GM12878 (cell line): ENCODE measurements at regions not wholly inside any gene's neighbourhood (a gene's known extent, or its start where the extent isn't known, plus 50 kb on each side); places are given as distances from the start of the nearest gene placed in this dataset.

Source experiments
- ATAC-seq: fragments of 200-7000 bp; cut with Tn5 transposase; 3 replicates; pipeline ENCODE4 v1.9.1; 2020; ENCODE audit warnings: mild to moderate bottlenecking, moderate library complexity
- BruUV-seq: library from RNA; stranded (reverse); fragments of 400-500 nt; replicated peaks from 2 replicates; lab custom pipeline; 2021; lab: Mats Ljungman, UMichigan
- CTCF ChIA-PET: fragments of 300-600 bp; sonication (Branson Sonifier 250); formaldehyde crosslinking; extraction: SDS; loops from one replicate; lab custom pipeline; 2021; ENCODE audit warnings: inconsistent platforms; lab: Yijun Ruan, JAX
- POLR2A ChIA-PET: fragments of 350-600 bp; formaldehyde crosslinking; extraction: SDS; loops from one replicate; lab custom pipeline; 2021; ENCODE audit warnings: inconsistent platforms; lab: Charles Lee
- RAD21 ChIA-PET: fragments of 300-600 bp; sonication (Branson Sonifier 250); formaldehyde crosslinking; loops from one replicate; lab custom pipeline; 2023; ENCODE audit warnings: antibody characterized with exemption; ENCODE audit not compliant: unreplicated experiment; lab: Charles Lee
- SMC1A ChIA-PET: fragments of 300-600 bp; sonication (Branson Sonifier 250); formaldehyde crosslinking; loops from one replicate; lab custom pipeline; 2023; ENCODE audit not compliant: unreplicated experiment, uncharacterized antibody; lab: Charles Lee
- DNase-seq: peaks from one replicate; pipeline ENCODE4 v3.0.0-alpha.2; 2011; ENCODE audit warnings: low read depth, low spot score
- FAIRE-seq: peaks from 3 replicates; lab custom pipeline; 2011; peaks lifted over from hg19 to GRCh38; lab: Jason Lieb, UNC
- H2AFZ ChIP-seq: 2 replicates; pipeline ENCODE4 v1.6.0; 2011; ENCODE audit warnings: low read depth, low read length, control low read depth; ENCODE audit not compliant: control insufficient read depth
- H3K27ac ChIP-seq: 2 replicates; pipeline ENCODE4 v1.5.1; 2011; ENCODE audit warnings: control low read depth; ENCODE audit not compliant: control insufficient read depth, insufficient read depth
- H3K27me3 ChIP-seq, 2 experiments: replicated peaks in 1 of 2; 2 replicates each; pipeline versions ENCODE4 v1.6.0 to v1.6.1; 2011; ENCODE audit warnings: low read length in 1 of 2; ENCODE audit not compliant: control insufficient read depth in 2 of 2, insufficient read depth in 2 of 2
- H3K36me3 ChIP-seq, 2 experiments: 2 replicates each; pipeline ENCODE4 v1.5.1; 2011; ENCODE audit warnings: low read length in 1 of 2; ENCODE audit not compliant: control insufficient read depth in 2 of 2, insufficient read depth in 2 of 2
- H3K4me1 ChIP-seq: 2 replicates; pipeline ENCODE4 v1.6.1; 2011; ENCODE audit warnings: mild to moderate bottlenecking, low read length, moderate library complexity, mixed read lengths; ENCODE audit not compliant: control insufficient read depth, insufficient read depth
- H3K4me2 ChIP-seq: 2 replicates; pipeline ENCODE4 v1.6.0; 2011; ENCODE audit warnings: control low read depth; ENCODE audit not compliant: control insufficient read depth, insufficient read depth
- H3K4me3 ChIP-seq: fragments of 200-600 bp; sonication (generic); 2 replicates; pipeline ENCODE4 v1.5.1; 2016
- H3K79me2 ChIP-seq: 2 replicates; pipeline ENCODE4 v1.6.0; 2011; ENCODE audit warnings: low read length; ENCODE audit not compliant: control insufficient read depth, insufficient read depth
- H3K9ac ChIP-seq: 2 replicates; pipeline ENCODE4 v1.8.0; 2011; ENCODE audit warnings: low read length, control low read depth, mixed read lengths; ENCODE audit not compliant: control insufficient read depth, insufficient read depth
- H3K9me3 ChIP-seq: replicated peaks from 3 replicates; pipeline ENCODE4 v1.5.1; 2011; ENCODE audit warnings: mild to moderate bottlenecking, low read length; ENCODE audit not compliant: control insufficient read depth, insufficient read depth
- H4K20me1 ChIP-seq: 2 replicates; pipeline ENCODE4 v1.6.0; 2011; ENCODE audit not compliant: control insufficient read depth, insufficient read depth
- BRCA1 ChIP-seq: IDR thresholded peaks from 2 replicates; pipeline ENCODE4 v1.6.1; 2011; ENCODE audit warnings: low read depth, low read length, improper control_type of control experiment
- CHD2 ChIP-seq: IDR thresholded peaks from 2 replicates; pipeline ENCODE4 v1.6.1; 2011; ENCODE audit warnings: low read depth, low read length, improper control_type of control experiment, borderline replicate concordance
- CHD4 ChIP-seq: fragments of 200-600 bp; sonication (generic); IDR thresholded peaks from 2 replicates; pipeline ENCODE4 v1.6.1; 2016; ENCODE audit warnings: mild to moderate bottlenecking
- GABPA ChIP-seq: IDR thresholded peaks from 2 replicates; pipeline ENCODE4 v1.6.1; 2014; ENCODE audit warnings: antibody characterized with exemption, low read depth, mild to moderate bottlenecking, inconsistent platforms
- HCFC1 ChIP-seq: fragments of 150-350 bp; IDR thresholded peaks from 2 replicates; pipeline ENCODE4 v1.6.1; 2014; ENCODE audit warnings: low read length
- MXI1 ChIP-seq: fragments of 150-350 bp; IDR thresholded peaks from 2 replicates; pipeline ENCODE4 v1.6.1; 2011; ENCODE audit warnings: low read depth, mild to moderate bottlenecking, inconsistent platforms, low read length, improper control_type of control experiment
- POLR2A ChIP-seq: IDR thresholded peaks from 2 replicates; pipeline ENCODE4 v1.6.1; 2011; ENCODE audit warnings: low read depth, mild to moderate bottlenecking, low read length
- RAD51 ChIP-seq: fragments of 450-650 bp; IDR thresholded peaks from 2 replicates; pipeline ENCODE4 v1.6.1; 2016; ENCODE audit warnings: moderate library complexity, mild to moderate bottlenecking, inconsistent platforms
- SPI1 ChIP-seq: IDR thresholded peaks from 2 replicates; pipeline ENCODE4 v1.6.1; 2011; ENCODE audit warnings: low read depth, mild to moderate bottlenecking, low read length, moderate library complexity, borderline replicate concordance; ENCODE audit not compliant: insufficient read depth
- in situ Hi-C: fragments of 300-500 bp; cut with MboI; formaldehyde crosslinking; loops from 9 replicates; pipeline ENCODE4 v1.14.3; 2018; ENCODE audit warnings: mixed read lengths
- intact Hi-C: fragments of 100-400 bp; cut with micrococcal nuclease; formaldehyde crosslinking; loops from one replicate; pipeline ENCODE4 v1.14.2; 2022; ENCODE audit not compliant: unreplicated experiment
- TF ChIP-seq, protein P1 (sequence below): fragments of 450-650 bp; IDR thresholded peaks from 2 replicates; pipeline ENCODE4 v1.6.1; 2017; ENCODE audit warnings: low read depth, mild to moderate bottlenecking, moderate library complexity
- TF ChIP-seq, protein P2 (sequence below): fragments of 150-350 bp; IDR thresholded peaks from 2 replicates; pipeline ENCODE4 v1.6.1; 2014; ENCODE audit warnings: mild to moderate bottlenecking, low read depth, low read length
- TF ChIP-seq, protein P3 (sequence below): fragments of 150-350 bp; IDR thresholded peaks from 2 replicates; pipeline ENCODE4 v1.6.1; 2016; ENCODE audit warnings: low read depth, low read length

DNA sequence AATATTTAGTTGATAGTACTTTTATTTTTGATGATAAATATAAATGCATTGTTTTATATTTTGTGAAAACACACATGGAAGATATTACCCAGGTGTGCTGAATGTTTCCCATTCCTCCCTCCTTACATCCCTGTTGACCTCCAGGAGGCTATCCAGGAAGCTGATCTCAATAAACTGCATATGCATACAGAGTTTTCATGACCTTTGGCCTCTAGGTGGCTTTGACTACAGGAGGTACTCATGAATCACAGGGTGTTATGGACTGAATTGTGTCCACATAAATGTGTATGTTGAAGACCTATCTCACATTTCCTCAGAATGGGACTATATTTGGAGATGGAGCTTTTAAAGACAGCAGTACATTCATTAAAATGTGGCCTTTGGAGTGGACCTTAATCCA is 914.9 kb upstream of the NCAM2 start (continued):
- TF ChIP-seq, protein P1, sequence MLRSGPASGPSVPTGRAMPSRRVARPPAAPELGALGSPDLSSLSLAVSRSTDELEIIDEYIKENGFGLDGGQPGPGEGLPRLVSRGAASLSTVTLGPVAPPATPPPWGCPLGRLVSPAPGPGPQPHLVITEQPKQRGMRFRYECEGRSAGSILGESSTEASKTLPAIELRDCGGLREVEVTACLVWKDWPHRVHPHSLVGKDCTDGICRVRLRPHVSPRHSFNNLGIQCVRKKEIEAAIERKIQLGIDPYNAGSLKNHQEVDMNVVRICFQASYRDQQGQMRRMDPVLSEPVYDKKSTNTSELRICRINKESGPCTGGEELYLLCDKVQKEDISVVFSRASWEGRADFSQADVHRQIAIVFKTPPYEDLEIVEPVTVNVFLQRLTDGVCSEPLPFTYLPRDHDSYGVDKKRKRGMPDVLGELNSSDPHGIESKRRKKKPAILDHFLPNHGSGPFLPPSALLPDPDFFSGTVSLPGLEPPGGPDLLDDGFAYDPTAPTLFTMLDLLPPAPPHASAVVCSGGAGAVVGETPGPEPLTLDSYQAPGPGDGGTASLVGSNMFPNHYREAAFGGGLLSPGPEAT = no peak
- TF ChIP-seq RAD51 = no peak
- no peak for TF ChIP-seq BRCA1
- TF ChIP-seq MXI1 = no peak
- no peak for TF ChIP-seq HCFC1
- TF ChIP-seq, protein P2, sequence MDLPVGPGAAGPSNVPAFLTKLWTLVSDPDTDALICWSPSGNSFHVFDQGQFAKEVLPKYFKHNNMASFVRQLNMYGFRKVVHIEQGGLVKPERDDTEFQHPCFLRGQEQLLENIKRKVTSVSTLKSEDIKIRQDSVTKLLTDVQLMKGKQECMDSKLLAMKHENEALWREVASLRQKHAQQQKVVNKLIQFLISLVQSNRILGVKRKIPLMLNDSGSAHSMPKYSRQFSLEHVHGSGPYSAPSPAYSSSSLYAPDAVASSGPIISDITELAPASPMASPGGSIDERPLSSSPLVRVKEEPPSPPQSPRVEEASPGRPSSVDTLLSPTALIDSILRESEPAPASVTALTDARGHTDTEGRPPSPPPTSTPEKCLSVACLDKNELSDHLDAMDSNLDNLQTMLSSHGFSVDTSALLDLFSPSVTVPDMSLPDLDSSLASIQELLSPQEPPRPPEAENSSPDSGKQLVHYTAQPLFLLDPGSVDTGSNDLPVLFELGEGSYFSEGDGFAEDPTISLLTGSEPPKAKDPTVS = no peak
- TF ChIP-seq, protein P3, sequence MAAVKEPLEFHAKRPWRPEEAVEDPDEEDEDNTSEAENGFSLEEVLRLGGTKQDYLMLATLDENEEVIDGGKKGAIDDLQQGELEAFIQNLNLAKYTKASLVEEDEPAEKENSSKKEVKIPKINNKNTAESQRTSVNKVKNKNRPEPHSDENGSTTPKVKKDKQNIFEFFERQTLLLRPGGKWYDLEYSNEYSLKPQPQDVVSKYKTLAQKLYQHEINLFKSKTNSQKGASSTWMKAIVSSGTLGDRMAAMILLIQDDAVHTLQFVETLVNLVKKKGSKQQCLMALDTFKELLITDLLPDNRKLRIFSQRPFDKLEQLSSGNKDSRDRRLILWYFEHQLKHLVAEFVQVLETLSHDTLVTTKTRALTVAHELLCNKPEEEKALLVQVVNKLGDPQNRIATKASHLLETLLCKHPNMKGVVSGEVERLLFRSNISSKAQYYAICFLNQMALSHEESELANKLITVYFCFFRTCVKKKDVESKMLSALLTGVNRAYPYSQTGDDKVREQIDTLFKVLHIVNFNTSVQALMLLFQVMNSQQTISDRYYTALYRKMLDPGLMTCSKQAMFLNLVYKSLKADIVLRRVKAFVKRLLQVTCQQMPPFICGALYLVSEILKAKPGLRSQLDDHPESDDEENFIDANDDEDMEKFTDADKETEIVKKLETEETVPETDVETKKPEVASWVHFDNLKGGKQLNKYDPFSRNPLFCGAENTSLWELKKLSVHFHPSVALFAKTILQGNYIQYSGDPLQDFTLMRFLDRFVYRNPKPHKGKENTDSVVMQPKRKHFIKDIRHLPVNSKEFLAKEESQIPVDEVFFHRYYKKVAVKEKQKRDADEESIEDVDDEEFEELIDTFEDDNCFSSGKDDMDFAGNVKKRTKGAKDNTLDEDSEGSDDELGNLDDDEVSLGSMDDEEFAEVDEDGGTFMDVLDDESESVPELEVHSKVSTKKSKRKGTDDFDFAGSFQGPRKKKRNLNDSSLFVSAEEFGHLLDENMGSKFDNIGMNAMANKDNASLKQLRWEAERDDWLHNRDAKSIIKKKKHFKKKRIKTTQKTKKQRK = no peak

DNA sequence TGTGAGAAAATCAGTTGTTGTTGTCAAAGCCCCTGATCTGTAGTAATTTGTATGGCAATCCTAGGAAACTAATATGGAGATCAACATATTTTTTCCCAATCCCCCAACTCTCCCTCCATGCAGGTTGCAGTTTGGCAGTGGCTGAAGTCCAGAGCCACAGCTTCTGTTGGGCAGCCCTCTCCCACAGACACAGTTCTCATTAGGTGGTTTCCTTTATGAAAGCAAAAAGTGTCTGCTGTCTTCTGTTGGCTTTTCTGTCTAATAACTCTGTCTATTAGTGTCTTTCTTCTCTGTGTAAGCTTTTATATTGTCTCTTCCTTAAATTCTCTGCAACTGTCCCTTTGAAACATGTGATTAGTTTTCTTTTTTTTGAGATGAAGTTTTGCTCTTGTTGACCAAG is 914.3 kb upstream of the NCAM2 start:
- CTCF ChIA-PET = no interaction called here
- no peak for ATAC-seq
- no peak for TF ChIP-seq SPI1
- TF ChIP-seq CHD2 = no peak
- TF ChIP-seq MXI1 = no peak
- TF ChIP-seq POLR2A = no peak
- no peak for TF ChIP-seq GABPA
- no peak for TF ChIP-seq CHD4

More for the DNA sequence above, 914.3 kb upstream of the NCAM2 start:
- H3K27me3 ChIP-seq = no peaks in the 10 kb centered on the region
- no peaks in the 10 kb centered on the region for H3K4me1 ChIP-seq
- intact Hi-C loops (no loop called here), in situ Hi-C loops (loop anchor here (25.0 kb wide), 1 partner anchor 97 kb away; no protein-coding TSS in a partner anchor)
- BruUV-seq = no TSS peak
- DNase-seq (no peak), FAIRE-seq (no peak)
- H3K9ac ChIP-seq = no peak overlapping the region
- H3K4me3 ChIP-seq = no peak overlapping the region
- no peaks in the 10 kb centered on the region for H4K20me1 ChIP-seq
- SMC1A ChIA-PET = no interaction called here
- no peak overlapping the region for H3K27ac ChIP-seq
- no peaks in the 10 kb centered on the region for H3K79me2 ChIP-seq
- RAD21 ChIA-PET = no interaction called here
- H3K36me3 ChIP-seq = no peaks in the 10 kb centered on the region
- POLR2A ChIA-PET = no interaction called here
- H3K4me2 ChIP-seq = no peak overlapping the region
- no peak overlapping the region for H2AFZ ChIP-seq
- no peaks in the 10 kb centered on the region for H3K9me3 ChIP-seq
